ENCODE measurements at regions not wholly inside any gene's neighbourhood (a gene's known extent, or its start where the extent isn't known, plus 50 kb on each side); places are given as distances from the start of the nearest gene placed in this dataset.

DNA sequence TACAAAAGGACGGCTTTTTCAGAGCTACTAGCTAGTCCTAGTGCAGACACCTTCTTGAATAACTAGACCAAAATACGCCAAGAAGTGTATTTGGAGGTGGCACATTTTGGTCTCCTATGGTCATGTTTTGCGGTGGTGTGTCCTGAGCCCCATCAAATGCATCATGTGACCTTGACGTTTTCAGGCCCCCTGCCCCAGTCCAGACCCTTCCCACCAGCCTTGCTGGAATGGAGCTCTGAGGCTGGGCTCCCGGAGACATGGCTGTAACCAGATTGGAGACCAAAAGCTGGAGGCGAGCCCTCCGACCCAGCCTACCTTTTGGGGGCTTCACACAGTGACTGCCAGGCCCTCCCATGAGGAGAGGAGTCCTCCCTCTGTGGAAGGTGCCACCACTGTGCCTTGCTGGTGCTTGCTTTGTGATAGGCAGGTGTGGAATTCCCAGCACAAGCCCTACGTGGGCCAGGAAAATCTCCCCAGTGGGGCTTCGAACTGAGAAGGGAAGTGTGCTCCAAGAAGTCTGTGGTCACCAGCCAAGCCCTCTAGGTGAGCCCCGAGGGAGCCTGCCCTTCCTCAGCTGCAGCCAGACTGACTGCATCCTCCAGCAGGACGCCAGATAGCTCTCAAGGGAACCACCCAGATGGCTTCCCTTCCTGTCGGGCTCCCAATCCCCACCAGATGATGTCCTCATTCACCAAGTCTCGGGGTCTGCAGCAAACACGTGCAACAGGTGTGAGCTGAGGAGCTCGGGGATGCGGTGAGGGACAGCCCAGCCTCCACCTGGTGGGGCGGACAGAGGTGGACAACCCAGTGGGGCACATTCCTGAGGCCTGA lies 126.2 kb downstream of the ASB7 start:
- TF ChIP-seq, protein P1, sequence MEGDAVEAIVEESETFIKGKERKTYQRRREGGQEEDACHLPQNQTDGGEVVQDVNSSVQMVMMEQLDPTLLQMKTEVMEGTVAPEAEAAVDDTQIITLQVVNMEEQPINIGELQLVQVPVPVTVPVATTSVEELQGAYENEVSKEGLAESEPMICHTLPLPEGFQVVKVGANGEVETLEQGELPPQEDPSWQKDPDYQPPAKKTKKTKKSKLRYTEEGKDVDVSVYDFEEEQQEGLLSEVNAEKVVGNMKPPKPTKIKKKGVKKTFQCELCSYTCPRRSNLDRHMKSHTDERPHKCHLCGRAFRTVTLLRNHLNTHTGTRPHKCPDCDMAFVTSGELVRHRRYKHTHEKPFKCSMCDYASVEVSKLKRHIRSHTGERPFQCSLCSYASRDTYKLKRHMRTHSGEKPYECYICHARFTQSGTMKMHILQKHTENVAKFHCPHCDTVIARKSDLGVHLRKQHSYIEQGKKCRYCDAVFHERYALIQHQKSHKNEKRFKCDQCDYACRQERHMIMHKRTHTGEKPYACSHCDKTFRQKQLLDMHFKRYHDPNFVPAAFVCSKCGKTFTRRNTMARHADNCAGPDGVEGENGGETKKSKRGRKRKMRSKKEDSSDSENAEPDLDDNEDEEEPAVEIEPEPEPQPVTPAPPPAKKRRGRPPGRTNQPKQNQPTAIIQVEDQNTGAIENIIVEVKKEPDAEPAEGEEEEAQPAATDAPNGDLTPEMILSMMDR (IDR thresholded peaks at IDR 0.05): no peak
- TF ChIP-seq EZH2 (IDR thresholded peaks at IDR 0.05; ENCODE audit: borderline replicate concordance, insufficient read depth, low read depth, low read length, poor library complexity, severe bottlenecking): no peak
